Right atrium auricular region (tissue), 2 donors: ENCODE measurements at regions not wholly inside any gene's neighbourhood (a gene's known extent, or its start where the extent isn't known, plus 50 kb on each side); places are given as distances from the start of the nearest gene placed in this dataset.
"Not testable (repeated sequence)": the region's sequence is repeated elsewhere in the genome, so short reads cannot be mapped to it uniquely, and the experiment has no call there.

ENCODE experiments used
- DNase-seq: peaks from one replicate; pipeline ENCODE4 v3.0.0-alpha.2; 2019; ENCODE audit warnings: low spot score
- H3K27ac ChIP-seq, 2 donors: fragments of 200-600 bp; sonication (generic); 1 replicate in 1 of 2; 2 replicates in 1 of 2; pipeline ENCODE4 v1.5.1; 2016 to 2019
- H3K27me3 ChIP-seq, 2 donors: fragments of 200-600 bp; sonication (generic); one replicate each; pipeline versions ENCODE4 v1.5.1 to v1.6.0; 2017 to 2019
- H3K36me3 ChIP-seq: fragments of 200-600 bp; sonication (generic); one replicate; pipeline ENCODE4 v1.5.1; 2016
- H3K4me1 ChIP-seq, 2 donors: fragments of 200-600 bp; sonication (generic); one replicate each; pipeline versions ENCODE4 v1.5.1 to v1.6.0; 2017 to 2019
- H3K4me3 ChIP-seq, 2 donors: fragments of 200-600 bp; sonication (generic); 1 replicate in 1 of 2; 2 replicates in 1 of 2; pipeline ENCODE4 v1.5.1; 2017 to 2019; ENCODE audit warnings: mild to moderate bottlenecking in 1 of 2, moderate library complexity in 1 of 2
- H3K9me3 ChIP-seq, 2 donors: fragments of 200-600 bp; sonication (generic); one replicate each; pipeline ENCODE4 v1.5.1; 2019
- CTCF ChIP-seq, 2 donors: fragments of 200-600 bp; sonication (generic); IDR thresholded peaks; one replicate each; pipeline ENCODE4 v1.5.1; 2019; ENCODE audit warnings: antibody characterized with exemption in 2 of 2

GRCh38 chr7:109460296-109460695 lies 890.6 kb downstream of the DNAJB9 start:
- DNase-seq: no peak
- Histone ChIP-seq H3K27me3 (no peaks in the 10 kb centered on the region), H3K36me3 (no peaks in the 10 kb centered on the region), H3K27ac (no peak overlapping the region), H3K4me1 (no peaks in the 10 kb centered on the region), H3K4me3 (no peak overlapping the region), H3K9me3 (no peaks in the 10 kb centered on the region)
- no peak for TF ChIP-seq CTCF (IDR thresholded peaks at IDR 0.05)

- TF ChIP-seq CTCF (IDR thresholded peaks at IDR 0.05): no peak
- Histone ChIP-seq H3K27ac (no peak overlapping the region), H3K4me3 (no peak overlapping the region), H3K27me3 (no peaks in the 10 kb centered on the region), H3K4me1 (no peaks in the 10 kb centered on the region), H3K36me3 (no peaks in the 10 kb centered on the region), H3K9me3 (no peaks in the 10 kb centered on the region)
- no peak for DNase-seq
These were observed 892.5 kb downstream of the DNAJB9 start for GRCh38 chr7:109462171-109462570.

GRCh38 chr7:109467729-109468128 lies 898.1 kb downstream of the DNAJB9 start:
- not testable (repeated sequence) for H3K4me3 ChIP-seq, H3K4me1 ChIP-seq, H3K27ac ChIP-seq, DNase-seq, H3K27me3 ChIP-seq, H3K9me3 ChIP-seq, H3K36me3 ChIP-seq

GRCh38 chr7:109473172-109473571 lies 903.5 kb downstream of the DNAJB9 start:
- H3K27ac ChIP-seq: no peak overlapping the region
- no peak overlapping the region for H3K4me3 ChIP-seq
- no peaks in the 10 kb centered on the region for H3K27me3 ChIP-seq
- DNase-seq: no peak
- TF ChIP-seq CTCF (IDR thresholded peaks at IDR 0.05): no peak
- no peaks in the 10 kb centered on the region for H3K36me3 ChIP-seq
- H3K4me1 ChIP-seq: no peaks in the 10 kb centered on the region
- no peaks in the 10 kb centered on the region for H3K9me3 ChIP-seq

GRCh38 chr7:109476409-109476808 lies 906.7 kb downstream of the DNAJB9 start:
- Histone ChIP-seq H3K4me3 (no peak overlapping the region), H3K9me3 (no peaks in the 10 kb centered on the region), H3K27me3 (no peaks in the 10 kb centered on the region), H3K36me3 (no peaks in the 10 kb centered on the region), H3K27ac (no peak overlapping the region), H3K4me1 (no peaks in the 10 kb centered on the region)
- no peak for DNase-seq
- TF ChIP-seq CTCF (IDR thresholded peaks at IDR 0.05): no peak

GRCh38 chr7:109479388-109479787 lies 909.7 kb downstream of the DNAJB9 start:
- H3K27ac ChIP-seq: no peak overlapping the region
- no peaks in the 10 kb centered on the region for H3K36me3 ChIP-seq
- no peak for TF ChIP-seq CTCF (IDR thresholded peaks at IDR 0.05)
- no peak overlapping the region for H3K4me3 ChIP-seq
- DNase-seq: no peak
- no peaks in the 10 kb centered on the region for H3K4me1 ChIP-seq
- no peaks in the 10 kb centered on the region for H3K27me3 ChIP-seq
- H3K9me3 ChIP-seq: no peaks in the 10 kb centered on the region

GRCh38 chr7:109490607-109491006 lies 920.9 kb downstream of the DNAJB9 start:
- H3K9me3 ChIP-seq: not testable (repeated sequence)

More at GRCh38 chr7:109490607-109491006, 920.9 kb downstream of the DNAJB9 start:
- not testable (repeated sequence) for H3K27ac ChIP-seq, H3K4me1 ChIP-seq, DNase-seq, H3K4me3 ChIP-seq, H3K36me3 ChIP-seq, H3K27me3 ChIP-seq
